ENCODE measurements at regions not wholly inside any gene's neighbourhood (a gene's known extent, or its start where the extent isn't known, plus 50 kb on each side); places are given as distances from the start of the nearest gene placed in this dataset.

GRCh38 chr3:164190566-164190965 is 887.7 kb downstream of the SI start:
- Histone ChIP-seq H3K9me3 (ENCODE audit: control insufficient read depth, insufficient read depth, low read length) (no peaks in the 10 kb centered on the region), H3K4me1 (ENCODE audit: insufficient read depth, low read length) (no peaks in the 10 kb centered on the region; the same call in 1 of the 2 replicates), H3K9ac (ENCODE audit: low read depth, low read length) (no peak overlapping the region), H3K36me3 (ENCODE audit: insufficient read depth, low read length) (no peaks in the 10 kb centered on the region)

- Histone ChIP-seq H3K9me3 (ENCODE audit: control insufficient read depth, insufficient read depth, low read length) (no peaks in the 10 kb centered on the region; the same call in 1 of the 2 replicates), H3K9ac (ENCODE audit: low read depth, low read length) (no peak overlapping the region), H3K36me3 (ENCODE audit: insufficient read depth, low read length) (no peaks in the 10 kb centered on the region), H3K4me1 (ENCODE audit: insufficient read depth, low read length) (no peaks in the 10 kb centered on the region)
Observed at GRCh38 chr3:164186095-164186494, 892.2 kb downstream of the SI start.

- Histone ChIP-seq H3K9ac (ENCODE audit: low read depth, low read length) (no peak overlapping the region), H3K4me1 (ENCODE audit: insufficient read depth, low read length) (no peaks in the 10 kb centered on the region), H3K36me3 (ENCODE audit: insufficient read depth, low read length) (no peaks in the 10 kb centered on the region; the same call in 1 of the 2 replicates), H3K9me3 (ENCODE audit: control insufficient read depth, insufficient read depth, low read length) (peaks cover 3% of the 10 kb centered on the region; the same call in 1 of the 2 replicates)
Observed at GRCh38 chr3:164179110-164179774, 899.1 kb downstream of the SI start.

GRCh38 chr3:164174059-164174458 is 904.2 kb downstream of the SI start:
- no peaks in the 10 kb centered on the region; the same call in 1 of the 2 replicates for H3K9me3 ChIP-seq (ENCODE audit: control insufficient read depth, insufficient read depth, low read length)
- no peaks in the 10 kb centered on the region for H3K36me3 ChIP-seq (ENCODE audit: insufficient read depth, low read length)
- no peaks in the 10 kb centered on the region for H3K4me1 ChIP-seq (ENCODE audit: insufficient read depth, low read length)
- no peak overlapping the region for H3K9ac ChIP-seq (ENCODE audit: low read depth, low read length)

- Histone ChIP-seq H3K4me1 (ENCODE audit: insufficient read depth, low read length) (no peaks in the 10 kb centered on the region), H3K9me3 (ENCODE audit: control insufficient read depth, insufficient read depth, low read length) (0 out of 2 replicates have a peak, but pooled peaks cover 2% of the 10 kb centered on the region), H3K9ac (ENCODE audit: low read depth, low read length) (no peak overlapping the region), H3K36me3 (ENCODE audit: insufficient read depth, low read length) (no peaks in the 10 kb centered on the region)
Observed at GRCh38 chr3:164155400-164155799, 922.9 kb downstream of the SI start.

- Histone ChIP-seq H3K36me3 (ENCODE audit: insufficient read depth, low read length) (no peaks in the 10 kb centered on the region; the same call in 1 of the 2 replicates), H3K9me3 (ENCODE audit: control insufficient read depth, insufficient read depth, low read length) (peaks cover 32% of the 10 kb centered on the region), H3K9ac (ENCODE audit: low read depth, low read length) (no peak overlapping the region), H3K4me1 (ENCODE audit: insufficient read depth, low read length) (no peaks in the 10 kb centered on the region)
Observed at GRCh38 chr3:164144824-164145223, 933.5 kb downstream of the SI start.

- H3K9ac ChIP-seq (ENCODE audit: low read depth, low read length), result no peak overlapping the region
- H3K36me3 ChIP-seq (ENCODE audit: insufficient read depth, low read length), result no peaks in the 10 kb centered on the region
- no peaks in the 10 kb centered on the region for H3K9me3 ChIP-seq (ENCODE audit: control insufficient read depth, insufficient read depth, low read length)
- no peaks in the 10 kb centered on the region for H3K4me1 ChIP-seq (ENCODE audit: insufficient read depth, low read length)
Observed at GRCh38 chr3:164132878-164133277, 945.4 kb downstream of the SI start.

- no peaks in the 10 kb centered on the region for H3K4me1 ChIP-seq (ENCODE audit: insufficient read depth, low read length)
- no peaks in the 10 kb centered on the region for H3K36me3 ChIP-seq (ENCODE audit: insufficient read depth, low read length)
- H3K9ac ChIP-seq (ENCODE audit: low read depth, low read length), result no peak overlapping the region
- H3K9me3 ChIP-seq (ENCODE audit: control insufficient read depth, insufficient read depth, low read length), result peaks cover 2% of the 10 kb centered on the region; the same call in 1 of the 2 replicates
Observed at GRCh38 chr3:164113371-164114332, 964.6 kb downstream of the SI start.

- Histone ChIP-seq H3K36me3 (ENCODE audit: insufficient read depth, low read length) (no peaks in the 10 kb centered on the region), H3K9ac (ENCODE audit: low read depth, low read length) (no peak overlapping the region), H3K4me1 (ENCODE audit: insufficient read depth, low read length) (no peaks in the 10 kb centered on the region), H3K9me3 (ENCODE audit: control insufficient read depth, insufficient read depth, low read length) (no peaks in the 10 kb centered on the region)
Observed at GRCh38 chr3:164096352-164096751, 981.9 kb downstream of the SI start.

- Histone ChIP-seq H3K36me3 (ENCODE audit: insufficient read depth, low read length) (no peaks in the 10 kb centered on the region), H3K9ac (ENCODE audit: low read depth, low read length) (no peak overlapping the region), H3K4me1 (ENCODE audit: insufficient read depth, low read length) (no peaks in the 10 kb centered on the region), H3K9me3 (ENCODE audit: control insufficient read depth, insufficient read depth, low read length) (no peaks in the 10 kb centered on the region)
Observed at GRCh38 chr3:164095949-164096348, 982.3 kb downstream of the SI start.

- no peaks in the 10 kb centered on the region for H3K4me1 ChIP-seq (ENCODE audit: insufficient read depth, low read length)
- no peaks in the 10 kb centered on the region for H3K9me3 ChIP-seq (ENCODE audit: control insufficient read depth, insufficient read depth, low read length)
- no peaks in the 10 kb centered on the region for H3K36me3 ChIP-seq (ENCODE audit: insufficient read depth, low read length)
- no peak overlapping the region for H3K9ac ChIP-seq (ENCODE audit: low read depth, low read length)
Observed at GRCh38 chr3:164095279-164095678, 983.0 kb downstream of the SI start.

- H3K9ac ChIP-seq (ENCODE audit: low read depth, low read length), result no peak overlapping the region
- no peaks in the 10 kb centered on the region for H3K36me3 ChIP-seq (ENCODE audit: insufficient read depth, low read length)
- H3K9me3 ChIP-seq (ENCODE audit: control insufficient read depth, insufficient read depth, low read length), result no peaks in the 10 kb centered on the region
- H3K4me1 ChIP-seq (ENCODE audit: insufficient read depth, low read length), result no peaks in the 10 kb centered on the region
Observed at GRCh38 chr3:164094546-164094945, 983.8 kb downstream of the SI start.

GRCh38 chr3:164080208-164080607 is 998.1 kb downstream of the SI start:
- Histone ChIP-seq H3K36me3 (ENCODE audit: insufficient read depth, low read length) (no peaks in the 10 kb centered on the region), H3K4me1 (ENCODE audit: insufficient read depth, low read length) (no peaks in the 10 kb centered on the region), H3K9ac (ENCODE audit: low read depth, low read length) (no peak overlapping the region), H3K9me3 (ENCODE audit: control insufficient read depth, insufficient read depth, low read length) (no peaks in the 10 kb centered on the region)

- Histone ChIP-seq H3K4me1 (ENCODE audit: insufficient read depth, low read length) (no peaks in the 10 kb centered on the region), H3K9ac (ENCODE audit: low read depth, low read length) (no peak overlapping the region), H3K36me3 (ENCODE audit: insufficient read depth, low read length) (no peaks in the 10 kb centered on the region), H3K9me3 (ENCODE audit: control insufficient read depth, insufficient read depth, low read length) (no peaks in the 10 kb centered on the region)
Observed at GRCh38 chr3:164064298-164064697, 1014.0 kb downstream of the SI start.

- Histone ChIP-seq H3K9ac (ENCODE audit: low read depth, low read length) (no peak overlapping the region), H3K4me1 (ENCODE audit: insufficient read depth, low read length) (no peaks in the 10 kb centered on the region), H3K36me3 (ENCODE audit: insufficient read depth, low read length) (no peaks in the 10 kb centered on the region), H3K9me3 (ENCODE audit: control insufficient read depth, insufficient read depth, low read length) (no peaks in the 10 kb centered on the region)
Observed at GRCh38 chr3:164060923-164061322, 1017.4 kb downstream of the SI start.
